ENCODE measurements at regions not wholly inside any gene's neighbourhood (a gene's known extent, or its start where the extent isn't known, plus 50 kb on each side); places are given as distances from the start of the nearest gene placed in this dataset.

GRCh38 chr4:63396269-63396668, 1013.0 kb downstream of the TECRL start:
- H3K36me3 Mint-ChIP-seq (ENCODE audit: low read depth), result no peaks in the 10 kb centered on the region
- H3K9me3 Mint-ChIP-seq, result no peaks in the 10 kb centered on the region
- no peaks in the 10 kb centered on the region for H3K4me1 Mint-ChIP-seq
- no peak overlapping the region for H3K4me3 Mint-ChIP-seq
- no peak for DNase-seq (ENCODE audit: low read depth, low spot score)
- TF ChIP-seq, protein P1, sequence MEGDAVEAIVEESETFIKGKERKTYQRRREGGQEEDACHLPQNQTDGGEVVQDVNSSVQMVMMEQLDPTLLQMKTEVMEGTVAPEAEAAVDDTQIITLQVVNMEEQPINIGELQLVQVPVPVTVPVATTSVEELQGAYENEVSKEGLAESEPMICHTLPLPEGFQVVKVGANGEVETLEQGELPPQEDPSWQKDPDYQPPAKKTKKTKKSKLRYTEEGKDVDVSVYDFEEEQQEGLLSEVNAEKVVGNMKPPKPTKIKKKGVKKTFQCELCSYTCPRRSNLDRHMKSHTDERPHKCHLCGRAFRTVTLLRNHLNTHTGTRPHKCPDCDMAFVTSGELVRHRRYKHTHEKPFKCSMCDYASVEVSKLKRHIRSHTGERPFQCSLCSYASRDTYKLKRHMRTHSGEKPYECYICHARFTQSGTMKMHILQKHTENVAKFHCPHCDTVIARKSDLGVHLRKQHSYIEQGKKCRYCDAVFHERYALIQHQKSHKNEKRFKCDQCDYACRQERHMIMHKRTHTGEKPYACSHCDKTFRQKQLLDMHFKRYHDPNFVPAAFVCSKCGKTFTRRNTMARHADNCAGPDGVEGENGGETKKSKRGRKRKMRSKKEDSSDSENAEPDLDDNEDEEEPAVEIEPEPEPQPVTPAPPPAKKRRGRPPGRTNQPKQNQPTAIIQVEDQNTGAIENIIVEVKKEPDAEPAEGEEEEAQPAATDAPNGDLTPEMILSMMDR (conservative IDR thresholded peaks at IDR 0.05), result no peak
- no peak overlapping the region for H3K27ac Mint-ChIP-seq (ENCODE audit: unreplicated experiment)
- no peaks in the 10 kb centered on the region for H3K27me3 Mint-ChIP-seq (ENCODE audit: low read depth)

DNA sequence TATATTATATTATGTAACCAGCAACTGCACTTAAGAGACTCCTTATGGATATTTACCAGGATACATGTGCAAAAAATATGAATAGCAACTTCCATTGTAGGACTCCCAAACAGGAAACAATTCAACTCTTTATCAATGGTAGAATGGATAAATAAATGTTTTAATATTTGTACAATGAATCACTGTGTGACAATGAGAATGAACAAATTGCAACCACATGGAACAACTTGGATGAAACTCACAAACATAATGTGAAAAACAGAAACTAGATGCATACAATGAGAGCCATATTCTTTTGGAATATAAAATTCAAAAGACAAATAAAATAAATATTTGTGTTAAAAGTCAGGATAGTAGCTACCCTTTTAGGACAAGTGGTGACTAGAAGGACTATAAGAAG, 1015.7 kb downstream of the TECRL start:
- Mint-ChIP-seq H3K4me1 (no peaks in the 10 kb centered on the region), H3K27me3 (ENCODE audit: low read depth) (no peaks in the 10 kb centered on the region), H3K36me3 (ENCODE audit: low read depth) (no peaks in the 10 kb centered on the region), H3K27ac (ENCODE audit: unreplicated experiment) (no peak overlapping the region), H3K9me3 (no peaks in the 10 kb centered on the region), H3K4me3 (no peak overlapping the region)
- no peak for DNase-seq (ENCODE audit: low read depth, low spot score)
- TF ChIP-seq, protein P1 (conservative IDR thresholded peaks at IDR 0.05), result no peak

- Mint-ChIP-seq H3K27ac (ENCODE audit: unreplicated experiment) (no peak overlapping the region), H3K4me1 (no peaks in the 10 kb centered on the region), H3K36me3 (ENCODE audit: low read depth) (no peaks in the 10 kb centered on the region), H3K9me3 (peaks cover 2% of the 10 kb centered on the region), H3K27me3 (ENCODE audit: low read depth) (no peaks in the 10 kb centered on the region), H3K4me3 (no peak overlapping the region)
- TF ChIP-seq, protein P1 (conservative IDR thresholded peaks at IDR 0.05), result no peak
- no peak for DNase-seq (ENCODE audit: low read depth, low spot score)
Measured at GRCh38 chr4:63379750-63380522, 1029.3 kb downstream of the TECRL start.

- no peaks in the 10 kb centered on the region for H3K27me3 Mint-ChIP-seq (ENCODE audit: low read depth)
- TF ChIP-seq, protein P1 (conservative IDR thresholded peaks at IDR 0.05), result no peak
- peaks cover 3% of the 10 kb centered on the region for H3K9me3 Mint-ChIP-seq
- no peak overlapping the region for H3K27ac Mint-ChIP-seq (ENCODE audit: unreplicated experiment)
- no peak for DNase-seq (ENCODE audit: low read depth, low spot score)
- no peak overlapping the region for H3K4me3 Mint-ChIP-seq
- no peaks in the 10 kb centered on the region for H3K36me3 Mint-ChIP-seq (ENCODE audit: low read depth)
- no peaks in the 10 kb centered on the region for H3K4me1 Mint-ChIP-seq
Measured at GRCh38 chr4:63371001-63371400, 1038.2 kb downstream of the TECRL start.

DNA sequence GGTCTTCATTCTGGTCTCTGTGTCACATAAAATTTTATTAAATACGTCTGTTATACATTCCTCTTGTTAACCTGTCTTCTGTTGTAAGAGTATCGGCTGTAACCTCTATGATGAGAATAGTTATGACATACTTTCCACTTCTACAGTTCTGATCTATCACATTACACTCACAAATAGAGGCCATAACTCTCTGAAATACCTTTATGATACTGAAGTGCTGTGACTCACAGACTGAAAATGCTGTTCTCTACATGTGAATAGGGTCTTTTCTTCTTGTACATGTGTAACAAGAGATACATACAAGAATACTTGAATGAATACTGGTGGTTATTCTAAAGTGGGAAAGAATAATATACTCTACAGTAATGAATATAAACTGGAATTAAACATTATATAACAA, 1047.6 kb downstream of the TECRL start:
- no peak for DNase-seq (ENCODE audit: low read depth, low spot score)
- TF ChIP-seq, protein P1 (conservative IDR thresholded peaks at IDR 0.05), result no peak
- Mint-ChIP-seq H3K9me3 (no peaks in the 10 kb centered on the region), H3K4me3 (no peak overlapping the region), H3K36me3 (ENCODE audit: low read depth) (no peaks in the 10 kb centered on the region), H3K27me3 (ENCODE audit: low read depth) (no peaks in the 10 kb centered on the region), H3K4me1 (no peaks in the 10 kb centered on the region), H3K27ac (ENCODE audit: unreplicated experiment) (no peak overlapping the region)

All from neural crest cell (in vitro differentiated cells).